Calu3 (cell line): ENCODE measurements at regions not wholly inside any gene's neighbourhood (a gene's known extent, or its start where the extent isn't known, plus 50 kb on each side); places are given as distances from the start of the nearest gene placed in this dataset.

Experiments
- BruUV-seq: library from RNA; stranded (reverse); fragments of 400-500 nt; replicated peaks from 2 replicates; lab custom pipeline; 2021; lab: Mats Ljungman, UMichigan
- CTCF ChIA-PET: fragments of 300-600 bp; sonication (Branson Sonifier 250); formaldehyde crosslinking; loops from one replicate; lab custom pipeline; 2022; ENCODE audit warnings: antibody characterized with exemption; lab: Charles Lee
- DNase-seq: peaks from one replicate; pipeline ENCODE4 v3.0.0; 2022
- H3K27ac Mint-ChIP-seq: one replicate; pipeline ENCODE4 v1.8.0; 2022; ENCODE audit warnings: mixed read lengths; ENCODE audit not compliant: unreplicated experiment
- H3K27me3 Mint-ChIP-seq: one replicate; pipeline ENCODE4 v1.8.0; 2022; ENCODE audit warnings: mixed read lengths; ENCODE audit not compliant: unreplicated experiment
- H3K36me3 Mint-ChIP-seq: one replicate; pipeline ENCODE4 v1.8.0; 2022; ENCODE audit warnings: mild to moderate bottlenecking, moderate library complexity, mixed read lengths; ENCODE audit not compliant: insufficient read depth, unreplicated experiment
- H3K4me1 Mint-ChIP-seq: one replicate; pipeline ENCODE4 v1.8.0; 2022; ENCODE audit warnings: mild to moderate bottlenecking, low read depth, mixed read lengths; ENCODE audit not compliant: unreplicated experiment
- H3K4me3 Mint-ChIP-seq: one replicate; pipeline ENCODE4 v1.8.0; 2022; ENCODE audit warnings: mild to moderate bottlenecking, low read depth, moderate library complexity, mixed read lengths; ENCODE audit not compliant: unreplicated experiment
- H3K9me3 Mint-ChIP-seq: one replicate; pipeline ENCODE4 v1.8.0; 2022; ENCODE audit warnings: low read depth, mixed read lengths; ENCODE audit not compliant: unreplicated experiment
- intact Hi-C: fragments of 100-400 bp; cut with micrococcal nuclease; formaldehyde crosslinking; loops from one replicate; pipeline ENCODE4 v1.10.0; 2022; ENCODE audit not compliant: unreplicated experiment
- TF ChIP-seq, protein P1 (sequence below): fragments of 200-600 bp; IDR thresholded peaks from one replicate; pipeline ENCODE4 v1.8.0; 2022; ENCODE audit warnings: antibody characterized with exemption; ENCODE audit not compliant: unreplicated experiment

DNA sequence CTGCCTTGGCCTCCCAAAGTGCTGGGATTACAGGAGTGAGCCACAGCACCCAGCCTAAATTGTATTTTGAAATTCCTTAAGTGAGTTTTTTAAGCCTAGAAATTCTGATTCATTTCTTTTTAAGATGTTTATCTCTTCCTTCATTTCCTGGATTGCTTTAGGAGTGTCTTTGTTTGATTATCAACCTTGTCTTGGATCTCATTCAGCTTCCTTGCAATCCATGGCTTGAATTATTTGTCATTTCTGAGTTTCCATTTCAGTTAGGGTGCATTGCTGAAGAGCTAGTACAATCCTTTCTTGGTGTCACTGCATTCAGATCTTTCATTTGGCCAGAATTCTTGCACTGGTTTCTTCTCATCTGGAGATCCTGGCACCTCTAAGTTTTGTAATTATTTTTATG lies 606.4 kb upstream of the ZNF804A start:
- CTCF ChIA-PET = no interaction called here
- Mint-ChIP-seq H3K27ac (no peak overlapping the region), H3K36me3 (no peaks in the 10 kb centered on the region), H3K4me1 (no peaks in the 10 kb centered on the region), H3K27me3 (no peaks in the 10 kb centered on the region), H3K4me3 (no peak overlapping the region), H3K9me3 (no peaks in the 10 kb centered on the region)
- intact Hi-C loops = no loop called here
- TF ChIP-seq, protein P1, sequence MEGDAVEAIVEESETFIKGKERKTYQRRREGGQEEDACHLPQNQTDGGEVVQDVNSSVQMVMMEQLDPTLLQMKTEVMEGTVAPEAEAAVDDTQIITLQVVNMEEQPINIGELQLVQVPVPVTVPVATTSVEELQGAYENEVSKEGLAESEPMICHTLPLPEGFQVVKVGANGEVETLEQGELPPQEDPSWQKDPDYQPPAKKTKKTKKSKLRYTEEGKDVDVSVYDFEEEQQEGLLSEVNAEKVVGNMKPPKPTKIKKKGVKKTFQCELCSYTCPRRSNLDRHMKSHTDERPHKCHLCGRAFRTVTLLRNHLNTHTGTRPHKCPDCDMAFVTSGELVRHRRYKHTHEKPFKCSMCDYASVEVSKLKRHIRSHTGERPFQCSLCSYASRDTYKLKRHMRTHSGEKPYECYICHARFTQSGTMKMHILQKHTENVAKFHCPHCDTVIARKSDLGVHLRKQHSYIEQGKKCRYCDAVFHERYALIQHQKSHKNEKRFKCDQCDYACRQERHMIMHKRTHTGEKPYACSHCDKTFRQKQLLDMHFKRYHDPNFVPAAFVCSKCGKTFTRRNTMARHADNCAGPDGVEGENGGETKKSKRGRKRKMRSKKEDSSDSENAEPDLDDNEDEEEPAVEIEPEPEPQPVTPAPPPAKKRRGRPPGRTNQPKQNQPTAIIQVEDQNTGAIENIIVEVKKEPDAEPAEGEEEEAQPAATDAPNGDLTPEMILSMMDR = no peak
- BruUV-seq = no TSS peak
- no peak for DNase-seq

DNA sequence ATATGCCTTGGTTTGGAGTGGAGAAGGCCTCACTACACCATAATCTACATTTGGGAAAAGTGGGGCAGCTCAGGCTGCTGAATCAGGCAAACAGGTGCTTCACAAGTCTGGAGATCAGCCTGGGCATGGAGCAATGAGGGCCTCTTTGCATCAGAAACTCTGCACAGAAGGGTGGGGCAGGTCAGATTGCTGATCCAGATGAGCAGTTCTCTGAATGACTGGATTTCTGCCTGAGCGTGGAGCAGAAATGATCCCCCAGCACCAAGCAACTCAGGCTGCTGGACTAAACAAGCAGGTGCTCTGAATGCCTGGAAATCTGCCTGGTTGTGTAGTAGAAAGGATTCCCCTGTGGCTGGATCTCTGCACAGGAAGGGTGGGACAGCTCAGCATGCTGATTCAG lies 605.3 kb upstream of the ZNF804A start:
- BruUV-seq = no TSS peak
- TF ChIP-seq, protein P1 = no peak
- Mint-ChIP-seq H3K36me3 (no peaks in the 10 kb centered on the region), H3K4me3 (no peak overlapping the region), H3K4me1 (no peaks in the 10 kb centered on the region), H3K27ac (no peak overlapping the region), H3K27me3 (no peaks in the 10 kb centered on the region), H3K9me3 (no peaks in the 10 kb centered on the region)
- no peak for DNase-seq
- intact Hi-C loops = no loop called here
- CTCF ChIA-PET = no interaction called here

DNA sequence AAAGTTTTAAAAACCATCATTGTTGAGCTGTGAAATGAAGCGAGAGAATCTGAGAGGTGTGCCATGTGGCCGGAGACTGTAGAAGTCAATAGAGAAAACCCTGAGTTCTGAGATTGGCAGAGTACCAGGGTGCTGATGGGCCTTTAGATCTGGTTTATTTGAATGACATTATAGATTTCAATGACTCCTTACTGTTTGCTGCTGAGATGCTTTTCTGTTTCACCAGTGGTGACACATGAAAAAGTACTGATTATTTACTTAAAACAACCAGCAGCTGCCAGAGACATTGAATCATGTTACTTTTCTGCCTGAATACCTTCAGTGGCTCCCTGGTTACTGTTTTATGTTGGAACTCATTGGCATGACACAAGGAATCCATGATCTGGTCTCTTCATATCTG lies 602.7 kb upstream of the ZNF804A start:
- Mint-ChIP-seq H3K9me3 (no peaks in the 10 kb centered on the region), H3K27me3 (no peaks in the 10 kb centered on the region), H3K27ac (no peak overlapping the region), H3K4me3 (no peak overlapping the region), H3K36me3 (no peaks in the 10 kb centered on the region), H3K4me1 (no peaks in the 10 kb centered on the region)
- TF ChIP-seq, protein P1 = no peak
- BruUV-seq = no TSS peak
- CTCF ChIA-PET = no interaction called here
- intact Hi-C loops = no loop called here
- DNase-seq = no peak

DNA sequence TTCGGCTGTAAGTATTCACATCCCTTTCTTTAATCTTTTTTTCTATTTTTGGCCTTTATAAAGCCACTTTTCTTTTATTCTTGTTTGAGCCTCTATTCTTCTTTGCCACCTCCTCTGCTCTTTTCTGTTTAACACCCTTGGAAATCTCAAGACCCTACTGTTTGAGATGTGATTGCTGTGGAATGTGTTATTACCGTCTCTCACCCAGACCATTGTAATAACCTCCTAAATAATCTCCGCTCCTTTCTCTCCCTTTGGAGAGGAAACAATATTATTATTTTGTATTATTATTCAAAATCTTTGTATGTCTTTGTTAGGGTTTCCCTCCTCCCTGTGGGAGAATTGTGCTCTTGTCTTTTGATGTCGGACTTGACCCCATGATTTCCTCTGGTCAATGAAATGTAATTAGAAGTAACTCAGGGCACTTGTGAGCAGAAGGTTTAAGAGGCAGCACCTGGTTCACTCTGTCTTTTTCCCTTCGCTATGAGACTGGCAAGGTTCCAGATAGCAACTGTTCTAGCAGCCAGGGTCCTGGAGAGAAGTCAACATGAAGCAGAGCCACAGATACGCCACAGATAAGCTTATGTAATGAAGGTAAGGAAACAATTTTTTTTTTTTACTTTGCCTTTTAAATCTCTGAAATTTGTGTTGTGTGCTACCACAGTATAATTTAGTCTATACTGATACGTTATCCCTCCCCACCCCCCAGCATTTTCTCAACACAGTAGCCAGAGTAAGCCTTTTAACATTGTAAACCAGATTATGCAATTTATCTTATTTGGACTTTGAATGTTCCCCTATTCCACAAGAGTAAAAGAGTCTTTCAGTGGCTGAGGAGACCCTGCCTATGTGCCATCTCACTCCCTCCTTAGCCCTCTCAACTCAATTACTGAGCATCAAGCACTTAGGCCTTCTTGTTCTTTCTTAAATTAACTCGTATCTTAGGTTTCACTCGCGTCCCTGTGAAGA lies 601.2 kb upstream of the ZNF804A start:
- no peak overlapping the region for H3K4me3 Mint-ChIP-seq
- no peak overlapping the region for H3K27ac Mint-ChIP-seq
- CTCF ChIA-PET = no interaction called here
- intact Hi-C loops = no loop called here
- no peaks in the 10 kb centered on the region for H3K9me3 Mint-ChIP-seq
- no peak for DNase-seq
- no peaks in the 10 kb centered on the region for H3K36me3 Mint-ChIP-seq
- TF ChIP-seq, protein P1 = no peak
- no peaks in the 10 kb centered on the region for H3K4me1 Mint-ChIP-seq
- no peaks in the 10 kb centered on the region for H3K27me3 Mint-ChIP-seq
- BruUV-seq = no TSS peak
